GM12878 (cell line): ENCODE measurements at regions not wholly inside any gene's neighbourhood (a gene's known extent, or its start where the extent isn't known, plus 50 kb on each side); places are given as distances from the start of the nearest gene placed in this dataset.

Source experiments
- LARP7 ChIP-seq: fragments of 450-650 bp; IDR thresholded peaks from 2 replicates; pipeline ENCODE4 v1.6.1; 2017; ENCODE audit warnings: mild to moderate bottlenecking
- POLR2AphosphoS5 ChIP-seq: IDR thresholded peaks from 2 replicates; pipeline ENCODE4 v1.6.1; 2011; ENCODE audit warnings: mild to moderate bottlenecking, low read length, inconsistent platforms
- RFX5 ChIP-seq: IDR thresholded peaks from 2 replicates; pipeline ENCODE4 v1.6.1; 2011; ENCODE audit warnings: low read depth, low read length, improper control_type of control experiment

DNA sequence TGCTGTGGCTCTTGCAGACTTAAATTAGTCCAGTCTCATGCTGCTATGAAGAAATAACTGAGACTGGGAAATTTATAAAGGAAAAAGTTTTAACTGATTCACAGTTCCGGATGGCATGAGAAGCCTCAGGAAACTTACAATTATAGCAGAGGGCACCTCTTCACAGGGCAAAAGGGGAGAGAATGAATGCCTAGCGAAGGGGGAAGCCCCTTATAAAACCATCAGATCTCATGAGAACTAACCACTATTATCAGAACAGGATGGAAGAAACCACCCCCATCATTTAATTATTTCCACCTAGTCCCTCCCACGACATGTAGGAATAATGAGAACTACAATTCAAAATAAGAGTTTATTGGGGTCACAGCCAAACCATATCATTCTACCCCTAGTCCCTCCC lies 91.4 kb downstream of the GPR174 start:
- TF ChIP-seq LARP7 (no peak), RFX5 (no peak), POLR2AphosphoS5 (no peak)
